Spleen (tissue), 11 donors: ENCODE measurements at regions not wholly inside any gene's neighbourhood (a gene's known extent, or its start where the extent isn't known, plus 50 kb on each side); places are given as distances from the start of the nearest gene placed in this dataset.
"Not testable (repeated sequence)": the region's sequence is repeated elsewhere in the genome, so short reads cannot be mapped to it uniquely, and the experiment has no call there.

Experiments
- DNase-seq: peaks from one replicate; pipeline ENCODE4 v3.0.0-alpha.2; 2020
- H3K27ac ChIP-seq, 8 donors: fragments of 200-600 bp; sonication (generic) in 7 of 8; 1 replicate in 4 of 8; 2 replicates in 4 of 8; pipeline versions ENCODE4 v1.5.0 to v1.8.0; 2016 to 2021; ENCODE audit warnings: inconsistent platforms in 4 of 8, mild to moderate bottlenecking in 4 of 8, moderate library complexity in 1 of 8
- H3K27me3 ChIP-seq, 7 donors: fragments of 200-600 bp; sonication (generic) in 6 of 7; replicated peaks in 1 of 7; 1 replicate in 4 of 7; 2 replicates in 3 of 7; pipeline versions ENCODE4 v1.5.0 to v1.8.0; 2016 to 2021; ENCODE audit warnings: inconsistent platforms in 3 of 7, mild to moderate bottlenecking in 1 of 7
- H3K36me3 ChIP-seq, 6 donors: fragments of 200-600 bp; sonication (generic) in 5 of 6; 1 replicate in 4 of 6; 2 replicates in 2 of 6; pipeline versions ENCODE4 v1.5.0 to v1.8.0; 2016 to 2021; ENCODE audit warnings: inconsistent platforms in 2 of 6
- H3K4me1 ChIP-seq, 6 donors: fragments of 200-600 bp; sonication (generic) in 5 of 6; 1 replicate in 3 of 6; 2 replicates in 3 of 6; pipeline versions ENCODE4 v1.5.0 to v1.8.0; 2016 to 2021; ENCODE audit warnings: inconsistent platforms in 3 of 6
- H3K4me3 ChIP-seq, 8 donors: fragments of 200-600 bp; sonication (generic) in 7 of 8; 1 replicate in 4 of 8; 2 replicates in 4 of 8; pipeline versions ENCODE4 v1.5.0 to v1.8.0; 2016 to 2021; ENCODE audit warnings: inconsistent platforms in 4 of 8, mild to moderate bottlenecking in 4 of 8, moderate library complexity in 2 of 8
- H3K9me3 ChIP-seq, 8 donors: fragments of 200-600 bp; sonication (generic) in 7 of 8; 1 replicate in 4 of 8; 2 replicates in 4 of 8; pipeline versions ENCODE4 v1.5.0 to v1.8.0; 2016 to 2021; ENCODE audit warnings: inconsistent platforms in 4 of 8
- CTCF ChIP-seq, 11 experiments: fragments of 200-600 bp in 7 of 11; fragments of 450-650 bp in 4 of 11; sonication (generic) in 4 of 11; IDR thresholded peaks in 8 of 11; conservative IDR thresholded peaks in 3 of 11; 1 replicate in 7 of 11; 2 replicates in 4 of 11; pipeline versions ENCODE4 v1.4.0 to v1.8.0; 2016 to 2021; ENCODE audit warnings: antibody characterized with exemption in 11 of 11, inconsistent platforms in 4 of 11, mild to moderate bottlenecking in 1 of 11
- POLR2A ChIP-seq, 3 donors: fragments of 450-650 bp; IDR thresholded peaks; one replicate each; pipeline ENCODE4 v1.5.1; 2017; ENCODE audit warnings: antibody characterized with exemption in 3 of 3, mild to moderate bottlenecking in 1 of 3
- POLR2AphosphoS5 ChIP-seq, 3 donors: sonication (generic); formaldehyde crosslinking; IDR thresholded peaks; one replicate each; pipeline ENCODE4 v1.5.1; 2017; ENCODE audit warnings: antibody characterized with exemption in 3 of 3
- WGBS, 5 donors: extraction: QIAGEN DNeasy Blood & Tissue Kit in 3 of 5; methylation state at CpG; one replicate each; pipeline versions ENCODE4 v1.1.5 to v1.1.7; 2013 to 2018; 5-methylcytosine and 5-hydroxymethylcytosine counted together
- intact Hi-C: fragments of 100-400 bp; cut with DNase I; formaldehyde crosslinking; loops from one replicate; pipeline ENCODE4 v1.15.0; 2023; ENCODE audit warnings: low total_unique reads
- donor health status: healthy with polysubstance abuse.
- donor health status: DM: no; HTN: no; CAD: no; lungs with moderate emphysema.
- donor health status: DM: no; HTN: no; CAD: no.
- donor health status: Bipolar disorder and iron deficiency.
- donor health status: healthy.
- donor health status: DM: no; HTN: no; CAD: no.
- donor health status: DM: yes; HTN: yes; CAD: no.

GRCh38 chr5:99010294-99010693 lies 81.5 kb upstream of the CHD1 start:
- no peak for DNase-seq
- Histone ChIP-seq H3K27me3 (no peaks in the 10 kb centered on the region), H3K4me3 (no peak overlapping the region), H3K36me3 (no peaks in the 10 kb centered on the region), H3K4me1 (peaks cover 0 to 9% (median 4%) of the 10 kb centered on the region in 6 donors), H3K27ac (no peak overlapping the region), H3K9me3 (peaks cover 0 to 15% (median 0%) of the 10 kb centered on the region in 8 donors)
- WGBS, 5 donors = 82 to 94% methylated on average over 3 of the region's 3 CpGs; no CpG with 5 or more reads in 3 of the 5 donors
- intact Hi-C loops = no loop called here
- no peak for TF ChIP-seq CTCF (IDR thresholded peaks at IDR 0.05 in 8 of 11, conservative IDR thresholded peaks at IDR 0.05 in 3 of 11)
- TF ChIP-seq POLR2A (IDR thresholded peaks at IDR 0.05) = no peak
- TF ChIP-seq POLR2AphosphoS5 (IDR thresholded peaks at IDR 0.05) = no peak

- H3K27ac ChIP-seq, H3K36me3 ChIP-seq, intact Hi-C loops, H3K4me3 ChIP-seq, H3K27me3 ChIP-seq, DNase-seq: not testable (repeated sequence)
- peaks cover 0 to 12% (median 0%) of the 10 kb centered on the region in 8 donors for H3K9me3 ChIP-seq
- peaks cover 0 to 19% (median 7%) of the 10 kb centered on the region in 6 donors for H3K4me1 ChIP-seq
- 86 to 94% (median 90%) methylated on average over 2 of the region's 2 CpGs for WGBS, 5 donors
Observed at GRCh38 chr5:99008009-99008408, 79.2 kb upstream of the CHD1 start.

GRCh38 chr5:99005506-99005905 lies 76.7 kb upstream of the CHD1 start:
- Histone ChIP-seq H3K36me3 (no peaks in the 10 kb centered on the region), H3K9me3 (peaks cover 0 to 5% (median 0%) of the 10 kb centered on the region in 8 donors), H3K4me3 (no peak overlapping the region), H3K4me1 (peaks cover 0 to 31% (median 10%) of the 10 kb centered on the region in 6 donors), H3K27me3 (no peaks in the 10 kb centered on the region), H3K27ac (no peak overlapping the region)
- 67 to 93% (median 81%) methylated on average over 1 of the region's 1 CpG for WGBS, 5 donors
- intact Hi-C loops = no loop called here
- no peak for DNase-seq
- TF ChIP-seq POLR2AphosphoS5 (IDR thresholded peaks at IDR 0.05) (no peak), POLR2A (IDR thresholded peaks at IDR 0.05) (no peak), CTCF (IDR thresholded peaks at IDR 0.05 in 8 of 11, conservative IDR thresholded peaks at IDR 0.05 in 3 of 11) (no peak)

GRCh38 chr5:99004960-99005359 lies 76.2 kb upstream of the CHD1 start:
- Histone ChIP-seq H3K4me1 (peaks cover 0 to 31% (median 10%) of the 10 kb centered on the region in 6 donors), H3K9me3 (no peaks in the 10 kb centered on the region), H3K27me3 (no peaks in the 10 kb centered on the region), H3K27ac (no peak overlapping the region), H3K36me3 (no peaks in the 10 kb centered on the region), H3K4me3 (no peak overlapping the region)
- WGBS, 5 donors = 0 to 68% (median 52%) methylated on average over 1 of the region's 1 CpG
- no peak for DNase-seq
- no peak for TF ChIP-seq POLR2AphosphoS5 (IDR thresholded peaks at IDR 0.05)
- TF ChIP-seq CTCF (IDR thresholded peaks at IDR 0.05 in 8 of 11, conservative IDR thresholded peaks at IDR 0.05 in 3 of 11) = no peak
- no peak for TF ChIP-seq POLR2A (IDR thresholded peaks at IDR 0.05)
- intact Hi-C loops = no loop called here

- 53 to 84% (median 65%) methylated on average over 1 of the region's 1 CpG for WGBS, 5 donors
- TF ChIP-seq POLR2AphosphoS5 (IDR thresholded peaks at IDR 0.05) = no peak
- no peak for TF ChIP-seq POLR2A (IDR thresholded peaks at IDR 0.05)
- TF ChIP-seq CTCF (IDR thresholded peaks at IDR 0.05 in 8 of 11, conservative IDR thresholded peaks at IDR 0.05 in 3 of 11) = no peak
- no peak overlapping the region for H3K4me3 ChIP-seq
- intact Hi-C loops = no loop called here
- H3K27me3 ChIP-seq = no peaks in the 10 kb centered on the region
- no peak overlapping the region for H3K27ac ChIP-seq
- no peaks in the 10 kb centered on the region for H3K9me3 ChIP-seq
- no peaks in the 10 kb centered on the region for H3K36me3 ChIP-seq
- H3K4me1 ChIP-seq = peaks cover 0 to 28% (median 9%) of the 10 kb centered on the region in 6 donors
- DNase-seq = no peak
Observed at GRCh38 chr5:99000876-99001275, 72.1 kb upstream of the CHD1 start.
